SK-N-SH (cell line): ENCODE measurements at regions not wholly inside any gene's neighbourhood (a gene's known extent, or its start where the extent isn't known, plus 50 kb on each side); places are given as distances from the start of the nearest gene placed in this dataset.
A peak's percentile ranks its signal among the peaks of the same experiment; 100 is the strongest.

ENCODE experiments used
- CTCF ChIA-PET: fragments of 300-600, 350-600 bp; formaldehyde crosslinking; extraction: SDS; loops from one replicate; lab custom pipeline; 2021; lab: Yijun Ruan, JAX
- POLR2A ChIA-PET: fragments of 350-600 bp; sonication (Branson Sonifier 250); formaldehyde crosslinking; extraction: SDS; loops from one replicate; lab custom pipeline; 2020; ENCODE audit warnings: antibody characterized with exemption, inconsistent platforms; lab: Yijun Ruan, JAX
- DNase-seq: peaks from one replicate; pipeline ENCODE4 v3.0.0; 2012
- H2AFZ ChIP-seq: fragments of 200-600 bp; sonication (generic); 2 replicates; pipeline ENCODE4 v1.8.1; 2016; ENCODE audit warnings: antibody characterized with exemption, mild to moderate bottlenecking, low read depth
- H3F3A ChIP-seq: fragments of 200-600 bp; sonication (generic); replicated peaks from 2 replicates; pipeline ENCODE3; 2016; ENCODE audit warnings: antibody characterized with exemption, mild to moderate bottlenecking; ENCODE audit not compliant: insufficient read depth
- H3K27ac ChIP-seq, 2 experiments: fragments of 200-500 bp in 1 of 2; fragments of 200-600 bp in 1 of 2; sonication (Bioruptor generic) in 1 of 2; sonication (generic), shearing (Covaris generic) in 1 of 2; 2 replicates each; pipeline versions ENCODE4 v1.5.1 to v1.6.1; 2014 to 2016; ENCODE audit warnings: low read depth in 2 of 2, inconsistent platforms in 1 of 2, low read length in 1 of 2, mild to moderate bottlenecking in 1 of 2, mixed read lengths in 1 of 2
- H3K27me3 ChIP-seq: fragments of 200-600 bp; sonication (generic), shearing (Covaris generic); 2 replicates; pipeline ENCODE4 v1.6.1; 2016; ENCODE audit warnings: mixed run types; ENCODE audit not compliant: insufficient read depth
- H3K36me3 ChIP-seq, 2 experiments: fragments of 200-500 bp in 1 of 2; fragments of 200-600 bp in 1 of 2; sonication (Bioruptor generic) in 1 of 2; sonication (generic) in 1 of 2; replicated peaks in 1 of 2; 2 replicates each; pipeline versions ENCODE3 to v1.5.1; 2014 to 2016; ENCODE audit warnings: low read length in 1 of 2, mild to moderate bottlenecking in 1 of 2; ENCODE audit not compliant: insufficient read depth in 2 of 2, control insufficient read depth in 1 of 2
- H3K4me1 ChIP-seq, 2 experiments: fragments of 200-500 bp in 1 of 2; fragments of 200-600 bp in 1 of 2; sonication (Bioruptor generic) in 1 of 2; sonication (generic), shearing (Covaris generic) in 1 of 2; 2 replicates each; pipeline versions ENCODE4 v1.5.1 to v1.6.1; 2014 to 2016; ENCODE audit warnings: low read depth in 1 of 2, low read length in 1 of 2, mixed run types in 1 of 2; ENCODE audit not compliant: insufficient read depth in 2 of 2, control insufficient read depth in 1 of 2
- H3K4me2 ChIP-seq: fragments of 200-600 bp; sonication (generic), shearing (Covaris generic); 2 replicates; pipeline ENCODE4 v1.6.1; 2017; ENCODE audit warnings: mixed run types
- H3K4me3 ChIP-seq, 2 experiments: fragments of 200-500 bp in 1 of 2; fragments of 200-600 bp in 1 of 2; sonication (Bioruptor generic) in 1 of 2; sonication (generic), shearing (Covaris generic) in 1 of 2; 2 replicates each; pipeline versions ENCODE4 v1.5.1 to v1.8.1; 2014 to 2016; ENCODE audit warnings: low read depth in 2 of 2, inconsistent platforms in 1 of 2, low read length in 1 of 2, mild to moderate bottlenecking in 1 of 2, mixed read lengths in 1 of 2, moderate library complexity in 1 of 2
- H3K79me2 ChIP-seq: fragments of 200-600 bp; sonication (generic); 2 replicates; pipeline ENCODE4 v1.8.1; 2017; ENCODE audit warnings: mild to moderate bottlenecking; ENCODE audit not compliant: insufficient read depth
- H3K9ac ChIP-seq: fragments of 200-600 bp; sonication (generic); 2 replicates; pipeline ENCODE4 v1.6.1; 2017; ENCODE audit warnings: mixed run types
- H3K9me2 ChIP-seq: fragments of 200-600 bp; sonication (generic); 2 replicates; pipeline ENCODE4 v1.6.1; 2017; ENCODE audit warnings: mixed run types
- H3K9me3 ChIP-seq: fragments of 200-600 bp; sonication (generic); 2 replicates; pipeline ENCODE4 v1.6.1; 2017; ENCODE audit warnings: mixed run types, mild to moderate bottlenecking, moderate library complexity
- H4K20me1 ChIP-seq: fragments of 200-600 bp; sonication (generic); 2 replicates; pipeline ENCODE4 v1.6.1; 2017; ENCODE audit warnings: mild to moderate bottlenecking, mixed run types; ENCODE audit not compliant: insufficient read depth
- FOXJ3 ChIP-seq: sonication (generic); formaldehyde crosslinking; IDR thresholded peaks from 2 replicates; pipeline ENCODE4 v1.5.1; 2020; ENCODE audit warnings: mild to moderate bottlenecking, missing genetic modification reagents
- FOXM1 ChIP-seq: IDR thresholded peaks from 2 replicates; pipeline ENCODE4 v1.4.0; 2012; ENCODE audit warnings: low read depth, mild to moderate bottlenecking
- GABPA ChIP-seq: IDR thresholded peaks from 2 replicates; pipeline ENCODE4 v1.4.0; 2012; ENCODE audit warnings: low read depth, mild to moderate bottlenecking
- MEF2A ChIP-seq: IDR thresholded peaks from 2 replicates; pipeline ENCODE4 v1.4.0; 2012; ENCODE audit warnings: low read depth, borderline replicate concordance
- RFX5 ChIP-seq: IDR thresholded peaks from 2 replicates; pipeline ENCODE4 v1.6.1; 2012; ENCODE audit warnings: mild to moderate bottlenecking, improper control_type of control experiment, low read length
- SIN3A ChIP-seq: IDR thresholded peaks from 2 replicates; pipeline ENCODE4 v1.6.1; 2012; ENCODE audit warnings: low read depth, mild to moderate bottlenecking, low read length, moderate library complexity, borderline replicate concordance
- USF2 ChIP-seq: fragments of 150-350 bp; IDR thresholded peaks from 2 replicates; pipeline ENCODE4 v1.6.1; 2017; ENCODE audit warnings: antibody characterized with exemption, low read length, low read depth, borderline replicate concordance
- WGBS: methylation state at CpG from one replicate; pipeline ENCODE4 v1.1.6; 2017; ENCODE audit warnings: low lambda C conversion rate; 5-methylcytosine and 5-hydroxymethylcytosine counted together
- TF ChIP-seq, protein P1 (sequence below): fragments of 150-350 bp; IDR thresholded peaks from 2 replicates; pipeline ENCODE4 v1.6.1; 2016; ENCODE audit warnings: mild to moderate bottlenecking, low read depth, low read length

DNA sequence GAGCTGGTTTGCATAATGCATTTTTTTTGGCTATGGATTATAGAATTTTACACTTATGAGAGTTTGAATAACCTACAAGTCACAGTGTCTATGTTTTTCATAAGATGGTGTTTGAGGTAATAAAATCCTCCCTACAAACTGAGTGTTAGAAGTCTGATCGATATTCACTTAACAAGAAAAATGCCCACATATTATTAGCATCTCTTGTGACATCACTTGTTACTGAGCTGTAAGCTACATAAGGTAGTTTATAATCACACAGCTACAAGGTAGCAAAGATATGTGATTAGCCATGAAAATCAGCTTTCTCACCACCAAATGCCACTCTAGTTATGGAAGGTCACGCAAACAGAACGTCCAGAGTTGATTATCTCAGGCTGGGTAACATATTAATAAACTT, 669.6 kb downstream of the PCDH18 start:
- H4K20me1 ChIP-seq: no peaks in the 10 kb centered on the region
- H3K36me3 ChIP-seq: no peaks in the 10 kb centered on the region
- peaks cover 0 to 3% of the 10 kb centered on the region in 2 experiments; a peak in 2 of 4 replicates for H3K4me1 ChIP-seq
- DNase-seq: no peak
- H3F3A ChIP-seq: no peaks in the 10 kb centered on the region
- POLR2A ChIA-PET: no interaction called here
- H3K4me2 ChIP-seq: no peak overlapping the region
- CTCF ChIA-PET: no interaction called here
- H3K9ac ChIP-seq: no peak overlapping the region
- TF ChIP-seq USF2 (no peak), RFX5 (peak; percentile 68; the same call in 1 of the 2 replicates)
- TF ChIP-seq, protein P1, sequence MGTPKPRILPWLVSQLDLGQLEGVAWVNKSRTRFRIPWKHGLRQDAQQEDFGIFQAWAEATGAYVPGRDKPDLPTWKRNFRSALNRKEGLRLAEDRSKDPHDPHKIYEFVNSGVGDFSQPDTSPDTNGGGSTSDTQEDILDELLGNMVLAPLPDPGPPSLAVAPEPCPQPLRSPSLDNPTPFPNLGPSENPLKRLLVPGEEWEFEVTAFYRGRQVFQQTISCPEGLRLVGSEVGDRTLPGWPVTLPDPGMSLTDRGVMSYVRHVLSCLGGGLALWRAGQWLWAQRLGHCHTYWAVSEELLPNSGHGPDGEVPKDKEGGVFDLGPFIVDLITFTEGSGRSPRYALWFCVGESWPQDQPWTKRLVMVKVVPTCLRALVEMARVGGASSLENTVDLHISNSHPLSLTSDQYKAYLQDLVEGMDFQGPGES: no peak
- no peak overlapping the region for H3K27ac ChIP-seq
- H3K4me3 ChIP-seq: no peak overlapping the region
- H3K79me2 ChIP-seq: no peaks in the 10 kb centered on the region
- H2AFZ ChIP-seq: no peak overlapping the region
- 82% methylated on average over 3 of the region's 3 CpGs for WGBS
- H3K9me2 ChIP-seq: no peaks in the 10 kb centered on the region
- H3K27me3 ChIP-seq: no peaks in the 10 kb centered on the region
- H3K9me3 ChIP-seq: no peaks in the 10 kb centered on the region

DNA sequence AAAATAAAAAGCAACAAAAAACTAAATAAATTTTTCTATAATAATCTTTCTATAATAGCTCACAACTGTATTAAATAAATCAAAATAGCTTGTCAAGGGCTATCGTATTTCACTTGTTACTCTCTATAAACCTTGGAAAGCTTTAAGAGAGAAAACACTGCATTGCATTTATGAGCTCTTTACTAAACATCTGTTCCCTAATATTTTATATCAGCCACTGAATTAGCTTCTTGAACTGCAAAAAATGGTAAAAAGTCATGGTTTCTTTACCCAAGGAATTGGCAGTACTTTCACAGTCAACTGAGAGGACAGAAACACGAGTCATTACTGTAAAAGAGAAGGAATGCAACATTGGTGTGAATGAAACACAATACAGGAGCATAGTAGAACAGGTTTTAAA, 671.2 kb downstream of the PCDH18 start:
- H4K20me1 ChIP-seq: no peaks in the 10 kb centered on the region
- H3F3A ChIP-seq: no peaks in the 10 kb centered on the region
- no peak for TF ChIP-seq GABPA
- TF ChIP-seq USF2: no peak
- TF ChIP-seq, protein P1: no peak
- no peak for TF ChIP-seq FOXM1
- TF ChIP-seq FOXJ3 (CRISPR knock-in tag): no peak
- H2AFZ ChIP-seq: no peak overlapping the region
- no peaks in the 10 kb centered on the region for H3K27me3 ChIP-seq
- H3K9me2 ChIP-seq: no peaks in the 10 kb centered on the region
- peaks cover 0 to 3% of the 10 kb centered on the region in 2 experiments; a peak in 2 of 4 replicates for H3K4me1 ChIP-seq
- no peaks in the 10 kb centered on the region for H3K9me3 ChIP-seq
- no peak overlapping the region for H3K27ac ChIP-seq
- ChIA-PET CTCF (no interaction called here), POLR2A (no interaction called here)
- no peak overlapping the region for H3K4me2 ChIP-seq
- 45% methylated on average over 2 of the region's 2 CpGs for WGBS
- no peaks in the 10 kb centered on the region for H3K36me3 ChIP-seq
- H3K4me3 ChIP-seq: no peak overlapping the region
- H3K9ac ChIP-seq: no peak overlapping the region
- no peak for DNase-seq
- no peaks in the 10 kb centered on the region for H3K79me2 ChIP-seq

- H3K27ac ChIP-seq: no peak overlapping the region
- H3K27me3 ChIP-seq: no peaks in the 10 kb centered on the region
- no peak overlapping the region for H3K4me3 ChIP-seq
- CTCF ChIA-PET: no interaction called here
- H3K79me2 ChIP-seq: no peaks in the 10 kb centered on the region
- no peaks in the 10 kb centered on the region for H3K9me2 ChIP-seq
- H4K20me1 ChIP-seq: no peaks in the 10 kb centered on the region
- TF ChIP-seq MEF2A (no peak), SIN3A (no peak)
- TF ChIP-seq, all 33 proteins: peak for 0
- no peak for DNase-seq
- Histone ChIP-seq H3K36me3 (no peaks in the 10 kb centered on the region), H3K9me3 (no peaks in the 10 kb centered on the region), H3K4me2 (no peak overlapping the region), H3F3A (no peaks in the 10 kb centered on the region), H2AFZ (no peak overlapping the region), H3K9ac (no peak overlapping the region), H3K4me1 (peaks cover 0 to 1% of the 10 kb centered on the region in 2 experiments; a peak in 2 of 4 replicates)
- POLR2A ChIA-PET: no interaction called here
These were observed 673.4 kb downstream of the PCDH18 start for GRCh38 chr4:136858903-136859302.
